ENCODE measurements at regions not wholly inside any gene's neighbourhood (a gene's known extent, or its start where the extent isn't known, plus 50 kb on each side); places are given as distances from the start of the nearest gene placed in this dataset.

DNA sequence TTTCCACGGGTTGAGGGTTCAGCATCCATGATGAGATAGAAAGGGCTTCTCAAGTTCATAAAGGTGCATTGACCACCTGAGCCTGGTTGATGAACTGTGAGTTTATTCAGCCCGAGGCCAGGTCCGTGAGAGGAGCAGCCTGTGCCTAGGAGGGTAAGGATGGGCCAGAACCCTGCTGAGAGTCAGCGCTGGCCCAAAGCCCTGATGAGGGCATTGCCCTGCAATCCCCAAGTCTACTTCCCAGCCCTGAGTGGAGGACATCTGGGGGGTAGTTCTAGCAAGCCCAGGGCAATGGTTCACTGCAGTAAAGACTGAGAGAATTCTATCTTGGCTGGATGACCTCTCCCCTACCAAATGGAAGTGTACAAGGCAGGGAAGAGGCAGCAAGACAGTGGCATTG lies 123.3 kb upstream of the NXT1 start:
- no peak for TF ChIP-seq ZNF274 (IDR thresholded peaks at IDR 0.05; ENCODE audit: low read depth, low read length)
- no peak for TF ChIP-seq SUZ12 (IDR thresholded peaks at IDR 0.05; ENCODE audit: extremely low read depth, insufficient read depth, insufficient read length)
